ENCODE measurements at regions not wholly inside any gene's neighbourhood (a gene's known extent, or its start where the extent isn't known, plus 50 kb on each side); places are given as distances from the start of the nearest gene placed in this dataset.

- H3K36me3 Mint-ChIP-seq: no peaks in the 10 kb centered on the region
- no peaks in the 10 kb centered on the region for H3K4me1 Mint-ChIP-seq
- peaks cover 0 to 5% of the 10 kb centered on the region in 2 donors for H3K27me3 Mint-ChIP-seq
- no peak overlapping the region for H3K27ac Mint-ChIP-seq
- H3K4me3 Mint-ChIP-seq: no peak overlapping the region
- H3K9me3 Mint-ChIP-seq: no peaks in the 10 kb centered on the region
- DNase-seq: no peak
- ATAC-seq (replicated peaks): no peak
Observed at GRCh38 chr17:14904386-14904785, 360.7 kb downstream of the PMP22 start.

- Mint-ChIP-seq H3K9me3 (no peaks in the 10 kb centered on the region), H3K36me3 (no peaks in the 10 kb centered on the region), H3K4me1 (no peaks in the 10 kb centered on the region)
Observed at GRCh38 chr17:14903854-14904253, 361.3 kb downstream of the PMP22 start.

GRCh38 chr17:14902803-14903202 lies 362.3 kb downstream of the PMP22 start:
- H3K9me3 Mint-ChIP-seq: peaks cover 2 to 5% of the 10 kb centered on the region in 2 donors
- H3K27me3 Mint-ChIP-seq: peaks cover 0 to 9% of the 10 kb centered on the region in 2 donors
- H3K4me1 Mint-ChIP-seq: no peaks in the 10 kb centered on the region

More at GRCh38 chr17:14903854-14904253, 361.3 kb downstream of the PMP22 start:
- DNase-seq (no peak), ATAC-seq (replicated peaks) (no peak)
- Mint-ChIP-seq H3K27me3 (peaks cover 0 to 5% of the 10 kb centered on the region in 2 donors), H3K27ac (no peak overlapping the region), H3K4me3 (no peak overlapping the region)

GRCh38 chr17:14902297-14902696 lies 362.8 kb downstream of the PMP22 start:
- H3K36me3 Mint-ChIP-seq: peaks cover 0 to 4% of the 10 kb centered on the region in 2 donors
- no peak for ATAC-seq (replicated peaks)
- DNase-seq: no peak
- H3K27me3 Mint-ChIP-seq: peaks cover 0 to 9% of the 10 kb centered on the region in 2 donors
- peaks cover 3 to 5% of the 10 kb centered on the region in 2 donors for H3K9me3 Mint-ChIP-seq
- no peaks in the 10 kb centered on the region for H3K4me1 Mint-ChIP-seq
- no peak overlapping the region for H3K27ac Mint-ChIP-seq
- no peak overlapping the region for H3K4me3 Mint-ChIP-seq

More at GRCh38 chr17:14902803-14903202, 362.3 kb downstream of the PMP22 start:
- ATAC-seq (replicated peaks) (no peak), DNase-seq (no peak)
- Mint-ChIP-seq H3K4me3 (no peak overlapping the region), H3K36me3 (peaks cover 0 to 4% of the 10 kb centered on the region in 2 donors), H3K27ac (no peak overlapping the region)

GRCh38 chr17:14901376-14901775 lies 363.8 kb downstream of the PMP22 start:
- Mint-ChIP-seq H3K9me3 (peaks cover 5 to 9% of the 10 kb centered on the region in 2 donors), H3K36me3 (peaks cover 0 to 4% of the 10 kb centered on the region in 2 donors), H3K27ac (no peak overlapping the region), H3K4me3 (no peak overlapping the region), H3K27me3 (peaks cover 0 to 9% of the 10 kb centered on the region in 2 donors), H3K4me1 (no peaks in the 10 kb centered on the region)
- DNase-seq (no peak), ATAC-seq (replicated peaks) (no peak)

GRCh38 chr17:14886200-14886739 lies 378.9 kb downstream of the PMP22 start:
- Mint-ChIP-seq H3K9me3 (peaks cover 31 to 32% of the 10 kb centered on the region in 2 donors), H3K27me3 (peaks cover 20 to 24% of the 10 kb centered on the region in 2 donors), H3K4me3 (no peak overlapping the region), H3K4me1 (no peaks in the 10 kb centered on the region), H3K27ac (no peak overlapping the region), H3K36me3 (peaks cover 0 to 9% of the 10 kb centered on the region in 2 donors)
- DNase-seq (no peak), ATAC-seq (replicated peaks) (no peak)

- Mint-ChIP-seq H3K4me3 (no peak overlapping the region), H3K9me3 (peaks cover 16 to 22% of the 10 kb centered on the region in 2 donors), H3K4me1 (no peaks in the 10 kb centered on the region), H3K36me3 (peaks cover 0 to 9% of the 10 kb centered on the region in 2 donors), H3K27me3 (peaks cover 20 to 24% of the 10 kb centered on the region in 2 donors), H3K27ac (no peak overlapping the region)
- no peak for DNase-seq
- no peak for ATAC-seq (replicated peaks)
Observed at GRCh38 chr17:14882131-14882530, 383.0 kb downstream of the PMP22 start.

GRCh38 chr17:14875557-14876412 lies 389.3 kb downstream of the PMP22 start:
- Mint-ChIP-seq H3K4me1 (no peaks in the 10 kb centered on the region), H3K36me3 (no peaks in the 10 kb centered on the region), H3K9me3 (no peaks in the 10 kb centered on the region), H3K27me3 (peaks cover 10 to 14% of the 10 kb centered on the region in 2 donors), H3K27ac (no peak overlapping the region), H3K4me3 (no peak overlapping the region)
- ATAC-seq (replicated peaks) (no peak), DNase-seq (no peak)

GRCh38 chr17:14873996-14874395 lies 391.1 kb downstream of the PMP22 start:
- no peaks in the 10 kb centered on the region for H3K9me3 Mint-ChIP-seq
- DNase-seq: no peak
- H3K27ac Mint-ChIP-seq: no peak overlapping the region
- no peaks in the 10 kb centered on the region for H3K36me3 Mint-ChIP-seq
- no peak overlapping the region for H3K4me3 Mint-ChIP-seq
- H3K27me3 Mint-ChIP-seq: peaks cover 10 to 19% of the 10 kb centered on the region in 2 donors
- no peaks in the 10 kb centered on the region for H3K4me1 Mint-ChIP-seq
- ATAC-seq (replicated peaks): no peak

- ATAC-seq (replicated peaks): no peak
- Mint-ChIP-seq H3K9me3 (no peaks in the 10 kb centered on the region), H3K27me3 (peaks cover 10 to 21% of the 10 kb centered on the region in 2 donors), H3K4me1 (no peaks in the 10 kb centered on the region), H3K36me3 (no peaks in the 10 kb centered on the region), H3K27ac (no peak overlapping the region), H3K4me3 (no peak overlapping the region)
- DNase-seq: no peak
Observed at GRCh38 chr17:14873540-14873939, 391.6 kb downstream of the PMP22 start.

- Mint-ChIP-seq H3K4me1 (no peaks in the 10 kb centered on the region), H3K27ac (no peak overlapping the region), H3K9me3 (no peaks in the 10 kb centered on the region), H3K4me3 (no peak overlapping the region), H3K27me3 (peaks cover 10 to 27% of the 10 kb centered on the region in 2 donors), H3K36me3 (no peaks in the 10 kb centered on the region)
- DNase-seq: no peak
- ATAC-seq (replicated peaks): no peak
Observed at GRCh38 chr17:14871921-14872320, 393.2 kb downstream of the PMP22 start.

- ATAC-seq (replicated peaks): no peak
- no peak overlapping the region for H3K27ac Mint-ChIP-seq
- H3K36me3 Mint-ChIP-seq: no peaks in the 10 kb centered on the region
- H3K4me1 Mint-ChIP-seq: no peaks in the 10 kb centered on the region
- no peak for DNase-seq
- peaks cover 0 to 3% of the 10 kb centered on the region in 2 donors for H3K9me3 Mint-ChIP-seq
- no peak overlapping the region for H3K4me3 Mint-ChIP-seq
- peaks cover 6 to 13% of the 10 kb centered on the region in 2 donors for H3K27me3 Mint-ChIP-seq
Observed at GRCh38 chr17:14866266-14866665, 398.9 kb downstream of the PMP22 start.

GRCh38 chr17:14864127-14864526 lies 401.0 kb downstream of the PMP22 start:
- H3K4me1 Mint-ChIP-seq: no peaks in the 10 kb centered on the region
- peaks cover 0 to 3% of the 10 kb centered on the region in 2 donors for H3K9me3 Mint-ChIP-seq
- H3K4me3 Mint-ChIP-seq: no peak overlapping the region
- H3K27ac Mint-ChIP-seq: no peak overlapping the region
- DNase-seq (no peak), ATAC-seq (replicated peaks) (no peak)
- H3K27me3 Mint-ChIP-seq: peaks cover 6 to 17% of the 10 kb centered on the region in 2 donors
- H3K36me3 Mint-ChIP-seq: no peaks in the 10 kb centered on the region

GRCh38 chr17:14859542-14859941 lies 405.6 kb downstream of the PMP22 start:
- peaks cover 0 to 20% of the 10 kb centered on the region in 2 donors for H3K27me3 Mint-ChIP-seq
- H3K27ac Mint-ChIP-seq: no peak overlapping the region
- H3K36me3 Mint-ChIP-seq: no peaks in the 10 kb centered on the region
- DNase-seq (no peak), ATAC-seq (replicated peaks) (no peak)
- no peak overlapping the region for H3K4me3 Mint-ChIP-seq
- H3K4me1 Mint-ChIP-seq: no peaks in the 10 kb centered on the region
- H3K9me3 Mint-ChIP-seq: peaks cover 0 to 5% of the 10 kb centered on the region in 2 donors

GRCh38 chr17:14856176-14856575 lies 408.9 kb downstream of the PMP22 start:
- Mint-ChIP-seq H3K27ac (no peak overlapping the region), H3K4me3 (no peak overlapping the region), H3K4me1 (no peaks in the 10 kb centered on the region), H3K9me3 (peaks cover 0 to 2% of the 10 kb centered on the region in 2 donors), H3K27me3 (peaks cover 0 to 20% of the 10 kb centered on the region in 2 donors), H3K36me3 (no peaks in the 10 kb centered on the region)
- ATAC-seq (replicated peaks): no peak
- no peak for DNase-seq
